SK-N-SH (cell line): ENCODE measurements at regions not wholly inside any gene's neighbourhood (a gene's known extent, or its start where the extent isn't known, plus 50 kb on each side); places are given as distances from the start of the nearest gene placed in this dataset.

Experiments used
- CHD2 ChIP-seq: fragments of 150-350 bp; IDR thresholded peaks from 2 replicates; pipeline ENCODE4 v1.6.1; 2018; ENCODE audit warnings: low read length; ENCODE audit not compliant: partially characterized antibody
- CTCF ChIP-seq: fragments of 200-600 bp; sonication (generic); IDR thresholded peaks from 2 replicates; pipeline ENCODE4 v1.6.1; 2017; ENCODE audit warnings: antibody characterized with exemption, mild to moderate bottlenecking, moderate library complexity
- EP300 ChIP-seq, 2 experiments: IDR thresholded peaks; 2 replicates each; pipeline versions ENCODE4 v1.4.0 to v1.6.1; 2012; ENCODE audit warnings: borderline replicate concordance in 1 of 2, low read depth in 1 of 2, low read length in 1 of 2
- FOXJ3 ChIP-seq: sonication (generic); formaldehyde crosslinking; IDR thresholded peaks from 2 replicates; pipeline ENCODE4 v1.5.1; 2020; ENCODE audit warnings: mild to moderate bottlenecking, missing genetic modification reagents
- JUND ChIP-seq: IDR thresholded peaks from 2 replicates; pipeline ENCODE4 v1.4.0; 2012
- NFIC ChIP-seq: IDR thresholded peaks from 2 replicates; pipeline ENCODE4 v1.4.0; 2012; ENCODE audit warnings: borderline replicate concordance
- PBX3 ChIP-seq: IDR thresholded peaks from 2 replicates; pipeline ENCODE4; 2012
- POLR2AphosphoS5 ChIP-seq: IDR thresholded peaks from 2 replicates; pipeline ENCODE4 v1.6.1; 2012; ENCODE audit warnings: low read depth, low read length
- RAD21 ChIP-seq: IDR thresholded peaks from 2 replicates; pipeline ENCODE4 v1.6.1; 2012; ENCODE audit warnings: mild to moderate bottlenecking, low read length
- RCOR1 ChIP-seq: fragments of 150-350 bp; IDR thresholded peaks from 2 replicates; pipeline ENCODE4 v1.6.1; 2017; ENCODE audit warnings: antibody characterized with exemption, low read length
- TEAD4 ChIP-seq: IDR thresholded peaks from 2 replicates; pipeline ENCODE4 v1.4.0; 2012; ENCODE audit warnings: mild to moderate bottlenecking, borderline replicate concordance; ENCODE audit not compliant: insufficient read depth

DNA sequence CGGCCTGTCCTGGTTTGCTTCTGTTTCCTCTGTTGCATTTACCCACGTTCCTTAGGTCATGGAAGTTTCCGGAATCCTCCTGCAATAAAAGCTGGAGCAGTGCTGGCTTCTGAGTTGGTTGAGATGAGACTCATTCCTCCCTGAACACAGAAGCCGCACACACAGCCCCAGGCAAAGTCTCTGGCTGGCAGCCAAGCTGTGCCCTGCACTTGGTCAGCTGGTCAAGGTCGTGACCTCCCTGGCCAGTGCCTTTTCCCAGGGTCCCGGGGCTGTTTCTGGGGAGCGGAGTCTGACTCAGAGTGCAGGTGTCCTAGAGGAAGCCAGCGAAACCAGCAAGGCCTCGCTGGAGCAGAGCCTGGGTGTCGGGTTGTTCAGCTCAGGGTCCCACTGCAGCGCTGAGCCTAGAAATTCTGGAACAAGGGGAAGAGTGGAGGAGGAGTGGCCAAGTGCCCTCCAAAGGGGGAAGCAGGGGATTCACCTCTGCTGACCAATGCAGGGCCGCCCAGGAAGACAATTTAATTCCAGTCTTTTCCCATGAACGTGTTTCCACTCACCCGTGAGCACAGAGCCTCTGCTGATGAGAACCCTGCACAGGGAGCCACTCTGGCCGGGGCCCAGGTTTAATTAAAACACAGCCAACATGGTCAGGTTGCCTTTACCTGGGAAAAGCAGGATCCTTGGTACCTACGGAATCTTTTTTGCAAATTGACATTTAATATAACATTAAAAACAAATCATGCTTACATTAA lies 245.5 kb upstream of the PPP2R2D start:
- TF ChIP-seq CTCF, result no peak
- no peak for TF ChIP-seq PBX3
- TF ChIP-seq RCOR1, result no peak
- no peak for TF ChIP-seq POLR2AphosphoS5
- TF ChIP-seq EP300 (IDR thresholded peaks at IDR 0.05; ENCODE audit: borderline replicate concordance in 1 of 2, low read depth in 1 of 2, low read length in 1 of 2), result no peak
- no peak for TF ChIP-seq CHD2
- no peak for TF ChIP-seq NFIC
- no peak for TF ChIP-seq JUND
- no peak for TF ChIP-seq TEAD4
- no peak for TF ChIP-seq RAD21
- peak; percentile 30; the same call in 1 of the 2 replicates for TF ChIP-seq FOXJ3 (CRISPR knock-in tag)
